ENCODE measurements at regions not wholly inside any gene's neighbourhood (a gene's known extent, or its start where the extent isn't known, plus 50 kb on each side); places are given as distances from the start of the nearest gene placed in this dataset.

- DNase-seq: no peak
- no peaks in the 10 kb centered on the region for H3K4me1 Mint-ChIP-seq
- no peak for ATAC-seq
- intact Hi-C loops (cut with DNase I, micrococcal nuclease): no loop called here
- no peaks in the 10 kb centered on the region for H3K36me3 Mint-ChIP-seq (ENCODE audit: low read depth)
- POLR2A ChIA-PET: no interaction called here
- CTCF ChIA-PET: no interaction called here
- H3K9me3 Mint-ChIP-seq (ENCODE audit: low read depth): no peaks in the 10 kb centered on the region
- H3K27ac Mint-ChIP-seq: no peak overlapping the region
- H3K27me3 Mint-ChIP-seq: no peaks in the 10 kb centered on the region
- H3K4me3 Mint-ChIP-seq: no peak overlapping the region
These were observed 899.9 kb downstream of the C6orf118 start for GRCh38 chr6:164409309-164410009.

GRCh38 chr6:164408868-164409267 is 900.5 kb downstream of the C6orf118 start:
- ChIA-PET POLR2A (no interaction called here), CTCF (no interaction called here)
- H3K9me3 Mint-ChIP-seq (ENCODE audit: low read depth): no peaks in the 10 kb centered on the region
- no peak overlapping the region for H3K27ac Mint-ChIP-seq
- intact Hi-C loops (cut with DNase I, micrococcal nuclease): no loop called here
- H3K4me3 Mint-ChIP-seq: no peak overlapping the region
- no peaks in the 10 kb centered on the region for H3K27me3 Mint-ChIP-seq
- ATAC-seq (no peak), DNase-seq (no peak)
- H3K36me3 Mint-ChIP-seq (ENCODE audit: low read depth): no peaks in the 10 kb centered on the region
- no peaks in the 10 kb centered on the region for H3K4me1 Mint-ChIP-seq

- no peak overlapping the region for H3K27ac Mint-ChIP-seq
These were observed 904.5 kb downstream of the C6orf118 start for GRCh38 chr6:164404812-164405488.

GRCh38 chr6:164401871-164402270 is 907.5 kb downstream of the C6orf118 start:
- CTCF ChIA-PET: no interaction called here
- Mint-ChIP-seq H3K9me3 (ENCODE audit: low read depth) (no peaks in the 10 kb centered on the region), H3K4me3 (no peak overlapping the region), H3K27me3 (no peaks in the 10 kb centered on the region), H3K27ac (no peak overlapping the region), H3K4me1 (peaks cover 2% of the 10 kb centered on the region), H3K36me3 (ENCODE audit: low read depth) (no peaks in the 10 kb centered on the region)
- intact Hi-C loops (cut with DNase I, micrococcal nuclease): no loop called here
- DNase-seq (no peak), ATAC-seq (no peak)
- POLR2A ChIA-PET: no interaction called here

More at GRCh38 chr6:164404812-164405488, 904.5 kb downstream of the C6orf118 start:
- no peaks in the 10 kb centered on the region for H3K27me3 Mint-ChIP-seq
- H3K9me3 Mint-ChIP-seq (ENCODE audit: low read depth): no peaks in the 10 kb centered on the region
- no peak for DNase-seq
- H3K4me3 Mint-ChIP-seq: no peak overlapping the region
- H3K36me3 Mint-ChIP-seq (ENCODE audit: low read depth): no peaks in the 10 kb centered on the region
- ChIA-PET CTCF (no interaction called here), POLR2A (no interaction called here)
- intact Hi-C loops (cut with DNase I, micrococcal nuclease): no loop called here
- no peaks in the 10 kb centered on the region for H3K4me1 Mint-ChIP-seq
- ATAC-seq: no peak

GRCh38 chr6:164398647-164399046 is 910.8 kb downstream of the C6orf118 start:
- Mint-ChIP-seq H3K27ac (no peak overlapping the region), H3K9me3 (ENCODE audit: low read depth) (peaks cover 2% of the 10 kb centered on the region), H3K4me1 (peaks cover 3% of the 10 kb centered on the region), H3K36me3 (ENCODE audit: low read depth) (no peaks in the 10 kb centered on the region), H3K27me3 (no peaks in the 10 kb centered on the region), H3K4me3 (no peak overlapping the region)
- ChIA-PET POLR2A (no interaction called here), CTCF (no interaction called here)
- intact Hi-C loops (cut with DNase I, micrococcal nuclease): no loop called here
- DNase-seq (no peak), ATAC-seq (no peak)

- intact Hi-C loops (cut with DNase I, micrococcal nuclease): no loop called here
These were observed 913.0 kb downstream of the C6orf118 start for GRCh38 chr6:164396071-164397047.

GRCh38 chr6:164379795-164380194 is 929.6 kb downstream of the C6orf118 start:
- Mint-ChIP-seq H3K4me3 (no peak overlapping the region), H3K9me3 (ENCODE audit: low read depth) (peaks cover 9% of the 10 kb centered on the region), H3K36me3 (ENCODE audit: low read depth) (no peaks in the 10 kb centered on the region), H3K27ac (no peak overlapping the region), H3K4me1 (no peaks in the 10 kb centered on the region), H3K27me3 (no peaks in the 10 kb centered on the region)
- DNase-seq (no peak), ATAC-seq (no peak)
- ChIA-PET CTCF (no interaction called here), POLR2A (no interaction called here)
- intact Hi-C loops (cut with DNase I, micrococcal nuclease): no loop called here

More at GRCh38 chr6:164396071-164397047, 913.0 kb downstream of the C6orf118 start:
- no peaks in the 10 kb centered on the region for H3K36me3 Mint-ChIP-seq (ENCODE audit: low read depth)
- CTCF ChIA-PET: no interaction called here
- H3K4me1 Mint-ChIP-seq: peaks cover 3% of the 10 kb centered on the region
- peak; percentile 39 for ATAC-seq
- no peak for DNase-seq
- no peaks in the 10 kb centered on the region for H3K27me3 Mint-ChIP-seq
- no peak overlapping the region for H3K4me3 Mint-ChIP-seq
- peaks cover 2% of the 10 kb centered on the region for H3K9me3 Mint-ChIP-seq (ENCODE audit: low read depth)
- POLR2A ChIA-PET: no interaction called here
- no peak overlapping the region for H3K27ac Mint-ChIP-seq

- Mint-ChIP-seq H3K4me1 (no peaks in the 10 kb centered on the region), H3K27ac (no peak overlapping the region), H3K27me3 (no peaks in the 10 kb centered on the region), H3K36me3 (ENCODE audit: low read depth) (no peaks in the 10 kb centered on the region), H3K9me3 (ENCODE audit: low read depth) (peaks cover 5% of the 10 kb centered on the region), H3K4me3 (no peak overlapping the region)
- intact Hi-C loops (cut with DNase I, micrococcal nuclease): no loop called here
- ATAC-seq (no peak), DNase-seq (no peak)
- POLR2A ChIA-PET: no interaction called here
- CTCF ChIA-PET: no interaction called here
These were observed 931.1 kb downstream of the C6orf118 start for GRCh38 chr6:164378330-164378729.

GRCh38 chr6:164377348-164377918 is 932.0 kb downstream of the C6orf118 start:
- Mint-ChIP-seq H3K4me1 (no peaks in the 10 kb centered on the region), H3K27ac (no peak overlapping the region), H3K4me3 (no peak overlapping the region), H3K9me3 (ENCODE audit: low read depth) (peaks cover 5% of the 10 kb centered on the region), H3K36me3 (ENCODE audit: low read depth) (no peaks in the 10 kb centered on the region), H3K27me3 (no peaks in the 10 kb centered on the region)
- no peak for DNase-seq
- intact Hi-C loops (cut with DNase I, micrococcal nuclease): no loop called here
- ChIA-PET CTCF (no interaction called here), POLR2A (no interaction called here)
- no peak for ATAC-seq

GRCh38 chr6:164370773-164371172 is 938.6 kb downstream of the C6orf118 start:
- Mint-ChIP-seq H3K4me3 (no peak overlapping the region), H3K27ac (no peak overlapping the region), H3K9me3 (ENCODE audit: low read depth) (peaks cover 5% of the 10 kb centered on the region), H3K36me3 (ENCODE audit: low read depth) (no peaks in the 10 kb centered on the region), H3K4me1 (no peaks in the 10 kb centered on the region), H3K27me3 (no peaks in the 10 kb centered on the region)
- ChIA-PET POLR2A (no interaction called here), CTCF (no interaction called here)
- intact Hi-C loops (cut with DNase I, micrococcal nuclease): no loop called here
- ATAC-seq (no peak), DNase-seq (no peak)

- DNase-seq (no peak), ATAC-seq (no peak)
- no peak overlapping the region for H3K27ac Mint-ChIP-seq
- H3K27me3 Mint-ChIP-seq: no peaks in the 10 kb centered on the region
- ChIA-PET CTCF (no interaction called here), POLR2A (no interaction called here)
- H3K4me1 Mint-ChIP-seq: no peaks in the 10 kb centered on the region
- intact Hi-C loops (cut with DNase I, micrococcal nuclease): no loop called here
- peaks cover 27% of the 10 kb centered on the region for H3K9me3 Mint-ChIP-seq (ENCODE audit: low read depth)
- H3K4me3 Mint-ChIP-seq: no peak overlapping the region
- H3K36me3 Mint-ChIP-seq (ENCODE audit: low read depth): no peaks in the 10 kb centered on the region
These were observed 944.9 kb downstream of the QKI start for GRCh38 chr6:164359441-164359840.

Data from activated CD4-positive, alpha-beta T cell treated with anti-CD3 and anti-CD28 coated beads for 36 hours (primary cell).